SU-DHL-6 (cell line): ENCODE measurements at regions not wholly inside any gene's neighbourhood (a gene's known extent, or its start where the extent isn't known, plus 50 kb on each side); places are given as distances from the start of the nearest gene placed in this dataset.

Experiments used
- H2AFZ ChIP-seq: fragments of 200-600 bp; sonication (generic); 2 replicates; pipeline ENCODE4 v1.6.1; 2014; ENCODE audit warnings: low read depth, mild to moderate bottlenecking, moderate library complexity, mixed read lengths, antibody characterized with exemption, low read length; ENCODE audit not compliant: severe bottlenecking
- H3F3A ChIP-seq: fragments of 200-600 bp; shearing (Covaris generic); 2 replicates; pipeline ENCODE4 v1.6.0; 2016; ENCODE audit warnings: antibody characterized with exemption, mild to moderate bottlenecking; ENCODE audit not compliant: insufficient read depth
- H3K27ac ChIP-seq: fragments of 200-600 bp; sonication (generic); 2 replicates; pipeline ENCODE4 v1.5.1; 2016; ENCODE audit warnings: low read depth, mild to moderate bottlenecking, low read length, moderate library complexity, mixed read lengths
- H3K27me3 ChIP-seq: fragments of 200-600 bp; sonication (generic), shearing (Covaris generic); 2 replicates; pipeline ENCODE4 v1.6.0; 2014; ENCODE audit warnings: mild to moderate bottlenecking, low read length
- H3K36me3 ChIP-seq: fragments of 200-600 bp; sonication (generic); 2 replicates; pipeline ENCODE4 v1.6.1; 2014; ENCODE audit warnings: mild to moderate bottlenecking, low read length, mixed read lengths
- H3K4me2 ChIP-seq: fragments of 300-600, 200-600 bp; shearing (Covaris generic), sonication (generic); 2 replicates; pipeline ENCODE4 v1.6.0; 2014; ENCODE audit warnings: low read length, low read depth, mild to moderate bottlenecking; ENCODE audit not compliant: poor library complexity, severe bottlenecking
- H3K4me3 ChIP-seq: fragments of 200-600 bp; sonication (generic); 2 replicates; pipeline ENCODE4 v1.5.1; 2014; ENCODE audit warnings: antibody characterized with exemption, low read length, mild to moderate bottlenecking, mixed read lengths; ENCODE audit not compliant: insufficient read depth, poor library complexity, severe bottlenecking
- H3K79me2 ChIP-seq: fragments of 200-600 bp; sonication (generic); 2 replicates; pipeline ENCODE4 v1.6.1; 2014; ENCODE audit warnings: mild to moderate bottlenecking, low read length, moderate library complexity; ENCODE audit not compliant: insufficient read depth
- H3K9ac ChIP-seq: fragments of 200-600 bp; sonication (generic); 2 replicates; pipeline ENCODE4 v1.7.0; 2014; ENCODE audit warnings: mild to moderate bottlenecking, low read length
- H3K9me2 ChIP-seq: fragments of 200-600 bp; sonication (generic); replicated peaks from 2 replicates; pipeline ENCODE4 v1.6.1; 2014; ENCODE audit warnings: low read length; ENCODE audit not compliant: insufficient read depth
- H3K9me3 ChIP-seq: fragments of 200-600 bp; sonication (generic); 2 replicates; pipeline ENCODE4 v1.6.1; 2014; ENCODE audit warnings: low read length, mixed read lengths; ENCODE audit not compliant: insufficient read depth
- H4K20me1 ChIP-seq: fragments of 200-600 bp; sonication (generic); 2 replicates; pipeline ENCODE4 v1.6.1; 2014; ENCODE audit warnings: low read depth, mild to moderate bottlenecking, antibody characterized with exemption, low read length, moderate library complexity, mixed read lengths
- CTCF ChIP-seq: fragments of 200-600 bp; sonication (generic); IDR thresholded peaks from one replicate; pipeline ENCODE4 v1.5.1; 2017; ENCODE audit warnings: antibody characterized with exemption, mild to moderate bottlenecking, low read length, moderate library complexity; ENCODE audit not compliant: insufficient read depth, poor library complexity, severe bottlenecking
- EZH2phosphoT487 ChIP-seq: fragments of 200-600 bp; sonication (generic), shearing (Covaris generic); conservative IDR thresholded peaks from 2 replicates; pipeline ENCODE4 v1.6.1; 2018; ENCODE audit warnings: mild to moderate bottlenecking, antibody characterized with exemption, low read length, moderate library complexity, mixed read lengths

DNA sequence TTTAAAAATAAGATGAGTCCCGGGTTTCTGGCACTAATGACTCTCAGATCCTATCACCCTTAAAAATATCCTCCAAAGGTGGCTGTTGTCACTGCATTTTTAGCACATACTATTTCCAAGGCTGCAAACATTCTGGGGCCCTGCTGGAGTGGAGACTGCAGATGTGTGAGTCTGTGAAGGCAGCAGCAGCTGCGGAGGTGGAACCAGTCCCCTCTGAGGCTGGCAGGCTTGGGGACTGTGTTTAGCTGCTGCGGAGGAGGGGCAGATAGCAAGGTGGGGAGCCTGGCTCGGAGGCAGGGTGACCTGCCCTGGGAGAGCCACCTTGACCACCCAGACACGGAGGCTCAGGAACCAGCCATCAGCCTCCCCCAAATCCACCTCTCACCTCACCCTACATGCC lies 77.0 kb downstream of the C5orf15 start:
- TF ChIP-seq EZH2phosphoT487: no peak
- no peak for TF ChIP-seq CTCF
- Histone ChIP-seq H3K4me2 (no peak overlapping the region), H3K79me2 (no peaks in the 10 kb centered on the region), H3K27me3 (no peaks in the 10 kb centered on the region), H3K9me3 (no peaks in the 10 kb centered on the region), H3F3A (no peaks in the 10 kb centered on the region), H3K9ac (no peak overlapping the region), H3K27ac (no peak overlapping the region), H3K9me2 (no peaks in the 10 kb centered on the region), H4K20me1 (no peaks in the 10 kb centered on the region), H2AFZ (no peak overlapping the region), H3K4me3 (no peak overlapping the region), H3K36me3 (no peaks in the 10 kb centered on the region)

- no peaks in the 10 kb centered on the region for H3K79me2 ChIP-seq
- TF ChIP-seq EZH2phosphoT487 (no peak), CTCF (no peak)
- no peaks in the 10 kb centered on the region for H3K27me3 ChIP-seq
- no peak overlapping the region for H3K4me2 ChIP-seq
- H3K36me3 ChIP-seq: no peaks in the 10 kb centered on the region
- no peak overlapping the region for H3K9ac ChIP-seq
- no peak overlapping the region for H2AFZ ChIP-seq
- H3K27ac ChIP-seq: no peak overlapping the region
- no peak overlapping the region for H3K4me3 ChIP-seq
- no peaks in the 10 kb centered on the region for H3K9me2 ChIP-seq
- H4K20me1 ChIP-seq: no peaks in the 10 kb centered on the region
- no peaks in the 10 kb centered on the region for H3K9me3 ChIP-seq
- no peaks in the 10 kb centered on the region for H3F3A ChIP-seq
These were observed 77.6 kb downstream of the C5orf15 start for GRCh38 chr5:133890776-133891280.

DNA sequence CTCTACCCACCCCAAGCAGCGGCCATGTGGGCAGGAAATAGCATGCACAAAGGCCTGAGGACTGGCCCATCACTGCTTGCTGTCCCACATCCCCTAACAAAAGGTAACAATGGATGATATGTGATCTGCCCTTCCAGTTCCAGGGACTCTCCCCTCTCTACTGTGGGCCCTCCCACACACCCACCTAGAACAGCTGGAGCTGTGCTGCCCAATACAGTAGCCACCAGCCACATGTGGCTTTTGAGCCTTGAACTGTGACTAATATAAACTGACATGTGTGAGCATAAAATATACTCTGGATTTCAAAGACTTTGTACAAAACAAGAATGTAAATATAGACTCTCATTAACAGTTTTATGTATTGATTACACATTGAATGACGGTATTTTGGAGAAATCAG lies 78.1 kb downstream of the C5orf15 start:
- no peaks in the 10 kb centered on the region for H3K9me3 ChIP-seq
- no peaks in the 10 kb centered on the region for H4K20me1 ChIP-seq
- H3K36me3 ChIP-seq: no peaks in the 10 kb centered on the region
- no peak overlapping the region for H3K4me2 ChIP-seq
- no peak overlapping the region for H3K27ac ChIP-seq
- no peaks in the 10 kb centered on the region for H3F3A ChIP-seq
- H3K4me3 ChIP-seq: no peak overlapping the region
- H3K9ac ChIP-seq: no peak overlapping the region
- H3K9me2 ChIP-seq: no peaks in the 10 kb centered on the region
- H3K27me3 ChIP-seq: no peaks in the 10 kb centered on the region
- H3K79me2 ChIP-seq: no peaks in the 10 kb centered on the region
- no peak overlapping the region for H2AFZ ChIP-seq
- no peak for TF ChIP-seq CTCF
- TF ChIP-seq EZH2phosphoT487: no peak
